Endodermal cell (in vitro differentiated cells): ENCODE measurements at regions not wholly inside any gene's neighbourhood (a gene's known extent, or its start where the extent isn't known, plus 50 kb on each side); places are given as distances from the start of the nearest gene placed in this dataset.

Experiments used
- DNase-seq: peaks from one replicate; pipeline ENCODE4 v3.0.0-alpha.2; 2017
- H3K27ac ChIP-seq: 2 replicates; pipeline ENCODE4 v1.5.1; 2013; ENCODE audit warnings: mild to moderate bottlenecking, low read depth, low read length, moderate library complexity
- H3K27me3 ChIP-seq: 2 replicates; pipeline ENCODE4 v1.6.1; 2013; ENCODE audit warnings: mild to moderate bottlenecking, low read length, moderate library complexity; ENCODE audit not compliant: insufficient read depth, control insufficient read depth, poor library complexity, severe bottlenecking
- H3K36me3 ChIP-seq: 2 replicates; pipeline ENCODE4 v1.7.0; 2013; ENCODE audit warnings: mild to moderate bottlenecking, low read length, moderate library complexity; ENCODE audit not compliant: control insufficient read depth, insufficient read depth
- H3K4me1 ChIP-seq: one replicate; pipeline ENCODE4 v1.7.0; 2013; ENCODE audit warnings: low read length; ENCODE audit not compliant: control insufficient read depth, insufficient read depth
- H3K4me3 ChIP-seq: 2 replicates; pipeline ENCODE4 v1.5.1; 2013; ENCODE audit warnings: mild to moderate bottlenecking, low read length, moderate library complexity
- H3K9ac ChIP-seq: 2 replicates; pipeline ENCODE4 v1.6.1; 2013; ENCODE audit warnings: mild to moderate bottlenecking, low read length, moderate library complexity; ENCODE audit not compliant: poor library complexity, severe bottlenecking; ENCODE audit errors: extremely low read depth
- H3K9me3 ChIP-seq: 2 replicates; pipeline ENCODE4 v1.6.1; 2013; ENCODE audit warnings: mild to moderate bottlenecking, low read length, moderate library complexity; ENCODE audit not compliant: control insufficient read depth
- H3K27ac Mint-ChIP-seq: 2 replicates; pipeline ENCODE4 v1.8.0; 2020; ENCODE audit warnings: mixed read lengths
- H3K27me3 Mint-ChIP-seq: 2 replicates; pipeline ENCODE4 v1.8.0; 2021; ENCODE audit warnings: mild to moderate bottlenecking, mixed read lengths; ENCODE audit not compliant: insufficient read depth
- H3K36me3 Mint-ChIP-seq: 2 replicates; pipeline ENCODE4 v1.8.0; 2020; ENCODE audit warnings: low read depth, mixed read lengths
- H3K4me1 Mint-ChIP-seq: 2 replicates; pipeline ENCODE4 v1.8.0; 2020; ENCODE audit warnings: mixed read lengths
- H3K4me3 Mint-ChIP-seq: 2 replicates; pipeline ENCODE4 v1.8.0; 2020; ENCODE audit warnings: mild to moderate bottlenecking, moderate library complexity, mixed read lengths
- H3K9me3 Mint-ChIP-seq: 2 replicates; pipeline ENCODE4 v1.8.0; 2020; ENCODE audit warnings: mild to moderate bottlenecking, mixed read lengths
- CTCF ChIP-seq: fragments of 200-600 bp; sonication (generic); conservative IDR thresholded peaks from 2 replicates; pipeline ENCODE4 v1.5.0; 2021; ENCODE audit warnings: antibody characterized with exemption, mild to moderate bottlenecking
- WGBS, 2 experiments: methylation state at CpG; one replicate each; pipeline versions ENCODE4 v1.1.5 to v1.1.7; 2013; ENCODE audit warnings: missing lambda C conversion rate in 2 of 2, mixed read lengths in 1 of 2; ENCODE audit not compliant: insufficient coverage in 1 of 2, insufficient read length in 1 of 2; 5-methylcytosine and 5-hydroxymethylcytosine counted together

- no peak for DNase-seq
- no peak overlapping the region for H3K9ac ChIP-seq
- Mint-ChIP-seq H3K36me3 (no peaks in the 10 kb centered on the region), H3K4me3 (no peak overlapping the region), H3K9me3 (no peaks in the 10 kb centered on the region), H3K4me1 (peaks cover 15% of the 10 kb centered on the region), H3K27ac (no peak overlapping the region), H3K27me3 (no peaks in the 10 kb centered on the region)
- no peaks in the 10 kb centered on the region for H3K36me3 ChIP-seq
- no peaks in the 10 kb centered on the region for H3K27me3 ChIP-seq
- H3K9me3 ChIP-seq, result peaks cover 7% of the 10 kb centered on the region
- no peak overlapping the region for H3K27ac ChIP-seq
- no peak overlapping the region for H3K4me3 ChIP-seq
- 83 to 96% methylated on average over 1 to 2 of the region's 2 CpGs for WGBS, 2 experiments
- peaks cover 10% of the 10 kb centered on the region for H3K4me1 ChIP-seq
- no peak for TF ChIP-seq CTCF
Observed at GRCh38 chr4:34245276-34245675, 1999.0 kb downstream of the ARAP2 start.

- Histone ChIP-seq H3K9me3 (peaks cover 7% of the 10 kb centered on the region), H3K4me1 (peaks cover 3% of the 10 kb centered on the region), H3K9ac (no peak overlapping the region), H3K36me3 (no peaks in the 10 kb centered on the region), H3K27me3 (no peaks in the 10 kb centered on the region), H3K27ac (no peak overlapping the region), H3K4me3 (no peak overlapping the region)
- Mint-ChIP-seq H3K36me3 (no peaks in the 10 kb centered on the region), H3K27ac (no peak overlapping the region), H3K9me3 (no peaks in the 10 kb centered on the region), H3K4me3 (no peak overlapping the region), H3K27me3 (no peaks in the 10 kb centered on the region), H3K4me1 (peaks cover 2% of the 10 kb centered on the region)
- DNase-seq, result no peak
- 83 to 95% methylated on average over 1 of the region's 1 CpG for WGBS, 2 experiments
- TF ChIP-seq CTCF, result no peak
Observed at GRCh38 chr4:34250562-34250961, 1993.8 kb downstream of the ARAP2 start.

GRCh38 chr4:34253239-34253638 lies 1991.1 kb downstream of the ARAP2 start:
- Mint-ChIP-seq H3K4me1 (peaks cover 2% of the 10 kb centered on the region), H3K27me3 (no peaks in the 10 kb centered on the region), H3K9me3 (no peaks in the 10 kb centered on the region), H3K36me3 (no peaks in the 10 kb centered on the region), H3K27ac (no peak overlapping the region), H3K4me3 (no peak overlapping the region)
- no peaks in the 10 kb centered on the region for H3K9me3 ChIP-seq
- peaks cover 3% of the 10 kb centered on the region for H3K4me1 ChIP-seq
- DNase-seq, result no peak
- H3K4me3 ChIP-seq, result no peak overlapping the region
- no peak overlapping the region for H3K9ac ChIP-seq
- no peaks in the 10 kb centered on the region for H3K27me3 ChIP-seq
- H3K27ac ChIP-seq, result no peak overlapping the region
- no peak for TF ChIP-seq CTCF
- H3K36me3 ChIP-seq, result no peaks in the 10 kb centered on the region
